PC-9 (cell line): ENCODE measurements at regions not wholly inside any gene's neighbourhood (a gene's known extent, or its start where the extent isn't known, plus 50 kb on each side); places are given as distances from the start of the nearest gene placed in this dataset.

Source experiments
- BruUV-seq: library from RNA; stranded (reverse); fragments of 400-500 nt; replicated peaks from 2 replicates; lab custom pipeline; 2021; lab: Mats Ljungman, UMichigan
- CTCF ChIA-PET: fragments of 300-600 bp; sonication (Branson Sonifier 250); formaldehyde crosslinking; loops from one replicate; lab custom pipeline; 2022; ENCODE audit warnings: antibody characterized with exemption; lab: Charles Lee
- POLR2A ChIA-PET: fragments of 300-600 bp; sonication (Branson Sonifier 250); formaldehyde crosslinking; loops from one replicate; lab custom pipeline; 2022; ENCODE audit warnings: antibody characterized with exemption; ENCODE audit not compliant: unreplicated experiment; lab: Charles Lee
- DNase-seq, 2 experiments: peaks; one replicate each; pipeline versions ENCODE4 v3.0.0 to v3.0.0-alpha.2; 2015 to 2022; ENCODE audit warnings: mixed read lengths in 1 of 2
- H2AFZ ChIP-seq: fragments of 200-600 bp; sonication (generic); 2 replicates; pipeline ENCODE4 v1.8.1; 2017; ENCODE audit warnings: antibody characterized with exemption
- H3F3A ChIP-seq: fragments of 200-600 bp; sonication (generic); 2 replicates; pipeline ENCODE4 v1.8.1; 2017; ENCODE audit warnings: antibody characterized with exemption, mild to moderate bottlenecking, low read depth; ENCODE audit not compliant: insufficient read depth
- H3K27ac ChIP-seq: fragments of 200-600 bp; sonication (generic); 2 replicates; pipeline ENCODE4 v1.6.1; 2016; ENCODE audit warnings: mixed run types
- H3K27me3 ChIP-seq: fragments of 200-600 bp; sonication (generic); 2 replicates; pipeline ENCODE4 v1.6.1; 2016; ENCODE audit warnings: low read depth, mixed run types; ENCODE audit not compliant: insufficient read depth
- H3K36me3 ChIP-seq: fragments of 200-600 bp; sonication (generic); 2 replicates; pipeline ENCODE4 v1.6.1; 2016; ENCODE audit warnings: low read depth, mixed run types
- H3K4me1 ChIP-seq: fragments of 200-600 bp; sonication (generic); replicated peaks from 2 replicates; pipeline ENCODE4 v1.6.1; 2016; ENCODE audit warnings: mixed run types; ENCODE audit not compliant: insufficient read depth
- H3K4me2 ChIP-seq: fragments of 200-600 bp; sonication (generic); 2 replicates; pipeline ENCODE4 v1.6.1; 2017; ENCODE audit warnings: mixed run types
- H3K4me3 ChIP-seq: fragments of 200-600 bp; sonication (generic); 2 replicates; pipeline ENCODE4 v1.6.1; 2016; ENCODE audit warnings: mixed run types
- H3K79me2 ChIP-seq: fragments of 200-600 bp; sonication (generic); 2 replicates; pipeline ENCODE4 v1.6.1; 2017; ENCODE audit warnings: low read depth, mixed run types
- H3K9me2 ChIP-seq: fragments of 200-600 bp; sonication (generic); 2 replicates; pipeline ENCODE4 v1.8.1; 2017; ENCODE audit warnings: mild to moderate bottlenecking; ENCODE audit not compliant: insufficient read depth
- H3K9me3 ChIP-seq: fragments of 200-600 bp; sonication (generic); 2 replicates; pipeline ENCODE4 v1.8.1; 2016; ENCODE audit warnings: low read depth; ENCODE audit not compliant: insufficient read depth
- H4K20me1 ChIP-seq: fragments of 200-600 bp; sonication (generic); 2 replicates; pipeline ENCODE4 v1.8.1; 2017; ENCODE audit not compliant: insufficient read depth
- EZH2 ChIP-seq: fragments of 200-600 bp; sonication (generic); IDR thresholded peaks from 2 replicates; pipeline ENCODE4 v1.8.0; 2017; ENCODE audit warnings: antibody characterized with exemption, low read depth
- intact Hi-C: fragments of 100-400 bp; cut with micrococcal nuclease; formaldehyde crosslinking; loops from one replicate; pipeline ENCODE4 v1.10.0; 2022; ENCODE audit not compliant: unreplicated experiment
- TF ChIP-seq, protein P1 (sequence below): fragments of 200-600 bp; sonication (generic); conservative IDR thresholded peaks from 2 replicates; pipeline ENCODE4 v1.6.1; 2017; ENCODE audit warnings: mixed run types, antibody characterized with exemption, mild to moderate bottlenecking, moderate library complexity

GRCh38 chr13:73715911-73716510 lies 418.2 kb downstream of the KLF12 start:
- no peaks in the 10 kb centered on the region for H3K4me1 ChIP-seq
- intact Hi-C loops: no loop called here
- H3K27me3 ChIP-seq: no peaks in the 10 kb centered on the region
- BruUV-seq: no TSS peak
- H3K9me3 ChIP-seq: 0 out of 2 replicates have a peak, but pooled peaks cover 4% of the 10 kb centered on the region
- no peaks in the 10 kb centered on the region for H3F3A ChIP-seq
- DNase-seq: no peak
- ChIA-PET POLR2A (interaction anchor here (0.7 kb wide), 1 partner anchor 389 kb away, joined by 6 read pairs; no protein-coding TSS in a partner anchor), CTCF (no interaction called here)
- no peaks in the 10 kb centered on the region for H4K20me1 ChIP-seq
- H2AFZ ChIP-seq: no peak overlapping the region
- H3K4me2 ChIP-seq: no peak overlapping the region
- no peaks in the 10 kb centered on the region for H3K9me2 ChIP-seq
- no peaks in the 10 kb centered on the region for H3K79me2 ChIP-seq
- no peak overlapping the region for H3K27ac ChIP-seq
- no peaks in the 10 kb centered on the region for H3K36me3 ChIP-seq
- H3K4me3 ChIP-seq: no peak overlapping the region
- TF ChIP-seq, protein P1, sequence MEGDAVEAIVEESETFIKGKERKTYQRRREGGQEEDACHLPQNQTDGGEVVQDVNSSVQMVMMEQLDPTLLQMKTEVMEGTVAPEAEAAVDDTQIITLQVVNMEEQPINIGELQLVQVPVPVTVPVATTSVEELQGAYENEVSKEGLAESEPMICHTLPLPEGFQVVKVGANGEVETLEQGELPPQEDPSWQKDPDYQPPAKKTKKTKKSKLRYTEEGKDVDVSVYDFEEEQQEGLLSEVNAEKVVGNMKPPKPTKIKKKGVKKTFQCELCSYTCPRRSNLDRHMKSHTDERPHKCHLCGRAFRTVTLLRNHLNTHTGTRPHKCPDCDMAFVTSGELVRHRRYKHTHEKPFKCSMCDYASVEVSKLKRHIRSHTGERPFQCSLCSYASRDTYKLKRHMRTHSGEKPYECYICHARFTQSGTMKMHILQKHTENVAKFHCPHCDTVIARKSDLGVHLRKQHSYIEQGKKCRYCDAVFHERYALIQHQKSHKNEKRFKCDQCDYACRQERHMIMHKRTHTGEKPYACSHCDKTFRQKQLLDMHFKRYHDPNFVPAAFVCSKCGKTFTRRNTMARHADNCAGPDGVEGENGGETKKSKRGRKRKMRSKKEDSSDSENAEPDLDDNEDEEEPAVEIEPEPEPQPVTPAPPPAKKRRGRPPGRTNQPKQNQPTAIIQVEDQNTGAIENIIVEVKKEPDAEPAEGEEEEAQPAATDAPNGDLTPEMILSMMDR: no peak
- TF ChIP-seq EZH2: no peak

- ChIA-PET POLR2A (no interaction called here), CTCF (no interaction called here)
- Histone ChIP-seq H3K4me3 (no peak overlapping the region), H3K9me2 (no peaks in the 10 kb centered on the region), H3K27me3 (no peaks in the 10 kb centered on the region), H3K79me2 (no peaks in the 10 kb centered on the region), H4K20me1 (no peaks in the 10 kb centered on the region), H2AFZ (no peak overlapping the region), H3K27ac (no peak overlapping the region), H3K9me3 (0 out of 2 replicates have a peak, but pooled peaks cover 4% of the 10 kb centered on the region), H3K4me2 (no peak overlapping the region), H3F3A (no peaks in the 10 kb centered on the region), H3K36me3 (no peaks in the 10 kb centered on the region), H3K4me1 (no peaks in the 10 kb centered on the region)
- DNase-seq: peak in 1 of 2 experiments; percentile 7
- no TSS peak for BruUV-seq
- TF ChIP-seq, protein P1: no peak
- TF ChIP-seq EZH2: no peak
- intact Hi-C loops: no loop called here
Measured at GRCh38 chr13:73715114-73715910, 418.9 kb downstream of the KLF12 start.

DNA sequence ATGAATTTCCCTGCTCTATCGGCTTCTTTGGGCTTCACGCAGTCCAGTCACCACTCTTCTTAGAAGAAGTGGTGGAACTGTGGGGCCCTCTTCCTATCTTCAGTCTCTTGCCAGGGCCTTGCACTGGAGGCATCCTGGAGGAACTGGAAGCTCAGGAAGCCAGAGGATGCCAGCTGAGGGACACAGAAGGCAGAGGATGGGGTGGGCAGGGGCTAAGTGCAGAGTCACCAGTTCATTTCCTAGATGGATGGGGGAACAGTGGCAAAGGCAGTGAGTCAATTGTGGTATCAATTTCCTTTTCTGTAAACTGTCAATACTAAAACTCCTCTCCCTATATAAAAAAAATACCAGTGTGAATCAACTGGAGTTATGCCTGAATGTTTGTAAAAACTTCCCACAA lies 419.7 kb downstream of the KLF12 start:
- no peak for TF ChIP-seq EZH2
- TF ChIP-seq, protein P1: no peak
- intact Hi-C loops: no loop called here
- H3K4me2 ChIP-seq: no peak overlapping the region
- no peak for DNase-seq
- H2AFZ ChIP-seq: no peak overlapping the region
- H3K4me1 ChIP-seq: no peaks in the 10 kb centered on the region
- CTCF ChIA-PET: no interaction called here
- H3K9me2 ChIP-seq: no peaks in the 10 kb centered on the region
- H4K20me1 ChIP-seq: no peaks in the 10 kb centered on the region
- POLR2A ChIA-PET: interaction anchor here (0.7 kb wide), 1 partner anchor 905 kb away, joined by 3 read pairs; no protein-coding TSS in a partner anchor
- H3K36me3 ChIP-seq: no peaks in the 10 kb centered on the region
- H3K4me3 ChIP-seq: no peak overlapping the region
- no peak overlapping the region for H3K27ac ChIP-seq
- 0 out of 2 replicates have a peak, but pooled peaks cover 4% of the 10 kb centered on the region for H3K9me3 ChIP-seq
- H3K27me3 ChIP-seq: no peaks in the 10 kb centered on the region
- no TSS peak for BruUV-seq
- H3F3A ChIP-seq: no peaks in the 10 kb centered on the region
- H3K79me2 ChIP-seq: no peaks in the 10 kb centered on the region
